ENCODE measurements at regions not wholly inside any gene's neighbourhood (a gene's known extent, or its start where the extent isn't known, plus 50 kb on each side); places are given as distances from the start of the nearest gene placed in this dataset.

GRCh38 chr15:99474909-99475753 lies 90.7 kb upstream of the MEF2A start:
- Mint-ChIP-seq H3K27ac (peak overlapping the region; percentile 14), H3K4me3 (no peak overlapping the region), H3K9me3 (no peaks in the 10 kb centered on the region), H3K36me3 (no peaks in the 10 kb centered on the region), H3K27me3 (no peaks in the 10 kb centered on the region), H3K4me1 (peaks cover 80% of the 10 kb centered on the region)
- ATAC-seq, result no peak

- peaks cover 77% of the 10 kb centered on the region for H3K4me1 Mint-ChIP-seq
- H3K36me3 Mint-ChIP-seq, result no peaks in the 10 kb centered on the region
- H3K27ac Mint-ChIP-seq, result peak overlapping the region; percentile 71
- H3K4me3 Mint-ChIP-seq, result no peak overlapping the region
- no peaks in the 10 kb centered on the region for H3K27me3 Mint-ChIP-seq
- H3K9me3 Mint-ChIP-seq, result no peaks in the 10 kb centered on the region
- no peak for ATAC-seq
These were observed 89.9 kb upstream of the MEF2A start for GRCh38 chr15:99475754-99476412.

- Mint-ChIP-seq H3K36me3 (no peaks in the 10 kb centered on the region), H3K27ac (peak overlapping the region; percentile 71), H3K27me3 (no peaks in the 10 kb centered on the region), H3K4me3 (peak overlapping the region; percentile 31), H3K9me3 (no peaks in the 10 kb centered on the region), H3K4me1 (peaks cover 72% of the 10 kb centered on the region)
- peak; percentile 88 for ATAC-seq
These were observed 89.2 kb upstream of the MEF2A start for GRCh38 chr15:99476413-99477222.

GRCh38 chr15:99477791-99478471 lies 87.9 kb upstream of the MEF2A start:
- Mint-ChIP-seq H3K4me1 (peaks cover 61% of the 10 kb centered on the region), H3K36me3 (no peaks in the 10 kb centered on the region), H3K27ac (peak overlapping the region; percentile 42), H3K27me3 (no peaks in the 10 kb centered on the region), H3K4me3 (no peak overlapping the region), H3K9me3 (no peaks in the 10 kb centered on the region)
- no peak for ATAC-seq

DNA sequence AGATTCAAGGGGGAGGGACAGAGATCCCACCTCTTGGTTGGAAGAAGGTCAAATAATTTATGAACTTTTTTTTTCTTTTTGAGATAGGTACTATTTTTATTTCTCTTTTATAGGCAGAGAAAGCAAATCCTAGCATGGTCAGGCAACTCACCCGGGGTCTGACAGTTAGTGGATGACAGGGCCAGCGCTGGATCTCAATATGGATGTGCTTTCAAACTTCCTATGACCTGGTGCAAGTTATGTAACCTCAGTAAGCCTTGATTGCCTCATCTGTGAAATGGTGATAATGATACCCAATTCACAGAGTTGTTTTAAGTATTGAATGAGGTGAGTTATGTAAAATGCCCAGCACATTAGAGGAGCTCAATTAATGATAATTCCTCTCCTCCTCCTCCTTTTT lies 86.8 kb upstream of the MEF2A start:
- no peak overlapping the region for H3K27ac Mint-ChIP-seq
- H3K4me1 Mint-ChIP-seq, result peaks cover 51% of the 10 kb centered on the region
- H3K36me3 Mint-ChIP-seq, result no peaks in the 10 kb centered on the region
- H3K9me3 Mint-ChIP-seq, result no peaks in the 10 kb centered on the region
- no peaks in the 10 kb centered on the region for H3K27me3 Mint-ChIP-seq
- no peak overlapping the region for H3K4me3 Mint-ChIP-seq
- no peak for ATAC-seq

DNA sequence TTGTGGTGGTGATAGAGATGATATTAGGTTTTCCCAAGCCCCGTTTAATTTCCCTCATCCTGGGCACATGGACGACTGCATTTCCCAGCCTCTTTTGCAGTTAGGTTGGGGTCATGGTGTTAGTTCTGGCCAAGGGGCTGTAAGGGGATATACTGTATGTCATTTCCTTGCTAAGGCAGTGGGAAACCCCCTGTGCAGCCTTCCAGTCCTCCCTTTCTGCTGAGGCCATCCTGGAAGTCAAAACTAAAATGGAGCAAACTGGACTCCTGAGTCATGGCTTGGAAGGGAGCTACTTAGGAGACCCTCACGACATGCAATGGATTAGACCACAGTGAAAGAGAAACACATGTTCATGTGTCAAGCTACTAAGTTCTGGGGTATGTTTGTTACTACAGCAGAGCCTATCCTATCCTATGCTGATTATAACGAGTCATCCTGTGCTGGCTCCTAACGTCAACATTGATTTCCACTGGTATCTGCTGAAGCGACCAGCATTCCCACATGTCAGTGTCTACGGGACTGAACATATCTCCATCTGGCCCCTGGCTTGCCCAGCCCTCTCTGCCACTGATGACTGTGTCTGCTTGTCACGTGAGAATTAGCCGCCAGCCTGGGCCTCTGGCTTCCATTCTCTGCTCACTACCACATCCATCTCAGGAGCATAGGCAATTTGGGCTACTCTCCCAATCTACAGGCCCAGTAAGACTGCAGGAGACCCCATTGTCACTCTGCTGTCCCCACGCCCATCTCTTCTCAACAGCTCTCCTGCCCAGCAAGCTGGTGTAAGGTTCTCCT lies 85.6 kb upstream of the MEF2A start:
- no peaks in the 10 kb centered on the region for H3K27me3 Mint-ChIP-seq
- no peak for ATAC-seq

DNA sequence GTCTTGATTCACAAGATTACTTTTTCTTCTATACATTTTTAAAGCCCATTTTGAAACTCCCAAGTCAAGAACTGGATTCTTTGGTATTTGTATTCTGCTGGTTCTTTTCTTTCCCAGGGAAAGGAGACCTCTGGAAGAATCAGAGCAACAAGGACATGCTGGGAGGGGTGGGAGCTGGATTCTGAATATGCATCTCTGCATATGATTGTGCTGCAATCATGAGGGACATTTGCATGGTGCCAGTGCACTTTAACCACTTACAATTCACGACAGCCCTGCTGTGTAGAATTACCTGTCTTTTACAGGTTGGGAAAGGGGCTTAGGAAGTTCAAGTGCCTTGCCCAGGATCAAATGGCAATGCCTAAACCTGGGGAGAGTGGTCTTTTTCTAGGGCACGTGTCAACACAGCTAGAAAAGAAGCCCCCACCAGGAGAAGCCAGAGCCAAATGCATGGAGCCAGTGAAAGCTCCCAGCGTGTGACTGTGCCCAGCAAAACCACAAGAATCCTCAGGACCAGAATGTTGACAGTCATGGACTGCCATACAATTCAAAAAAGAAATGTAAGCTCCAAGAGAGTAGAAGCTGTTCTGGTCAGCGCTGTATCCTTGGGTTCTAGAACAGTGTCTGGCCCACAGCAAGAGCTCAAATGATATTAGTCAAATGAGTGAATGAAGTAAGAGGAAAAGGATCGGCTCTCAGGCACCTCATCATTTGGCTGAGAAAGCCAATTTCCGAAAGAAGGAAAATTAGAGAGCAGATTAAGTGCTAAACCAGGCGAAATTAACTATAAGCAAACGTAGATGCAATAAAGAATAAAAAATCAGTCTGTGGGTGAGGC lies 84.5 kb upstream of the MEF2A start:
- ATAC-seq, result no peak
- Mint-ChIP-seq H3K27ac (peak overlapping the region; percentile 14), H3K27me3 (no peaks in the 10 kb centered on the region), H3K36me3 (no peaks in the 10 kb centered on the region), H3K9me3 (no peaks in the 10 kb centered on the region), H3K4me1 (peaks cover 47% of the 10 kb centered on the region), H3K4me3 (no peak overlapping the region)

More for the DNA sequence above, 85.6 kb upstream of the MEF2A start:
- Mint-ChIP-seq H3K4me1 (peaks cover 45% of the 10 kb centered on the region), H3K27ac (peak overlapping the region; percentile 14), H3K36me3 (no peaks in the 10 kb centered on the region), H3K4me3 (no peak overlapping the region), H3K9me3 (no peaks in the 10 kb centered on the region)

- Mint-ChIP-seq H3K27ac (peak overlapping the region; percentile 14), H3K4me1 (peaks cover 44% of the 10 kb centered on the region), H3K9me3 (no peaks in the 10 kb centered on the region), H3K27me3 (no peaks in the 10 kb centered on the region), H3K36me3 (no peaks in the 10 kb centered on the region), H3K4me3 (no peak overlapping the region)
- ATAC-seq, result no peak
These were observed 83.9 kb upstream of the MEF2A start for GRCh38 chr15:99481951-99482230.

DNA sequence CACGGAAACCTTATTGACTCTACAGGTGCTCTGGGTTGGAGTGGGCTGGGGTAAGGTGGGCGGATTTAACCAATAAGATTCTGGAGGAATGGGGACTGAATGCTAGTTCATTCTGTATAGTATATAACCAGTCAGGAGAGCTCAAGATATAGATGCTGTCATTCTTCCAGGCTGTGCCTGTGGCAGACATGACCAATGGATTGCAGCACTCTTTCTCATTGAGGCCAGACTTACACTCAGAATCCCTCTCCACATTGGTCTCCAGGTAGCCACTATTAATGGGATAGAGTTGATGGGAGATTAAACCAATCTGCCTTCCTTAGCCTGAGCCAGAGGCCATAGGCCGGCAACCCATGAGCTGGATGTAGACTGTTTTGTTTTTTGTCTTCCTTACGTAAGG lies 82.8 kb upstream of the MEF2A start:
- ATAC-seq, result no peak
- Mint-ChIP-seq H3K27ac (no peak overlapping the region), H3K27me3 (no peaks in the 10 kb centered on the region), H3K36me3 (no peaks in the 10 kb centered on the region), H3K4me1 (peaks cover 40% of the 10 kb centered on the region), H3K4me3 (no peak overlapping the region), H3K9me3 (no peaks in the 10 kb centered on the region)

DNA sequence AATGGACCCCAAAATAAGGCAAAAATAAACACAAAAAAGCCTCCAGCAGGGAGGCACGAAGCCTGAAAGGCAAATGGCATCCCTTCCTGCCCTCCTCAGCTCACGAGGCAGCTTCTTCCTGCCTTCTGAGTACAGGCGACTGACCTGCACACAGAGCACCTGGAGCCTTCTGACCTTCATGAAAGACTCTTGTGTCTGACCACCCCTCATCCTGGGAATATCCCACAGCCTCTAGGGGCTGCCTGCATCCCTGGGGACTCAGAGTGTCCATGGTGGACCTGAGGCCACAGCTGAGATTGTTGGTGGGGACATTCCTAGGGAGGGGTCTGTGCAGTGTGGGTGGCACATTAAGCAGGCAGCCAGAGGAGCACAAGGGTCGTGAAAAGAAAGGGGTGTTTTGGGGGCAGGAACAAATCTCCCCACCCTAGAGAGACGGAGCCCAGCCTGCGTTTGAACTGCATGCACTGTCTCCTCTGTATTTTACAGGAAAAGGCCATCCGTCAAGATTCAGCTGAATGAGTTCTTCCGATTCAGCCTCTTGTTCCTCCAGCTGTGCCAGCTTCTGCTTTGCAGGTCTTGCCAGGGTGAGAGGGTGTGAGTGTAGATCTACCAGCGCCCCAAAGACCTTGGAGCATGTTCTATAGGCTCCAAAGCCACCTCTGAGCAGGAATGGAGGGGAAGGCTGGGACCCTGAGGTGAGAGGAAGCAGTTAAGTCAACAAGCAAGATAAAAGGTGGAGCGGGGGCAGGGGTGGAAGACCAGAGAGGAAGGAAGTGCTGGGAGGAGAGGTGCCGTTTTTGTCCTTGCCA lies 80.4 kb upstream of the MEF2A start:
- ATAC-seq, result peak; percentile 42
- peaks cover 29% of the 10 kb centered on the region for H3K4me1 Mint-ChIP-seq
- H3K27ac Mint-ChIP-seq, result peak overlapping the region; percentile 79
- H3K4me3 Mint-ChIP-seq, result peak overlapping the region; percentile 55
- H3K9me3 Mint-ChIP-seq, result no peaks in the 10 kb centered on the region
- no peaks in the 10 kb centered on the region for H3K27me3 Mint-ChIP-seq
- H3K36me3 Mint-ChIP-seq, result no peaks in the 10 kb centered on the region

DNA sequence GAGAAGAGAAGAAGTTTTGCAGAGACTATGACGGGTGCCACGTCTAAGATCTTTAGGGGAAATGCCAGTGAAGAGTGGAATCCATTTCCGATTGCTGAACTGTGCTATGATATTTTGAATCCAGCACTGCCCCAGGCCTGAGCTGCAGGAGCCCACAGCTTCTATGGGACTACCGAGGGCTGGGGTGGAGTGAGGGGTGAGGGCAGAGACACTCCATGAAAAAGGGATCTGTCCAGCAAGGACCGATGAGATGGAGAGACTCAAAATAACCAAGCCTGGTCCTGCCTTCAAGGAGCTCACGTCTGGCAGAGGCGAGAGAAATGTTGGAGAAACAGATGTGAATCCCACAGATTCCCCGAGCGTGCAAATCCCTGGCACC lies 79.8 kb upstream of the MEF2A start:
- peak; percentile 24 for ATAC-seq
- Mint-ChIP-seq H3K27ac (peak overlapping the region; percentile 79), H3K36me3 (no peaks in the 10 kb centered on the region), H3K4me1 (peaks cover 23% of the 10 kb centered on the region), H3K4me3 (peak overlapping the region; percentile 55), H3K9me3 (no peaks in the 10 kb centered on the region), H3K27me3 (no peaks in the 10 kb centered on the region)

- no peaks in the 10 kb centered on the region for H3K9me3 Mint-ChIP-seq
- no peaks in the 10 kb centered on the region for H3K27me3 Mint-ChIP-seq
- peak; percentile 80 for ATAC-seq
- peak overlapping the region; percentile 55 for H3K4me3 Mint-ChIP-seq
- H3K4me1 Mint-ChIP-seq, result peaks cover 22% of the 10 kb centered on the region
- peak overlapping the region; percentile 79 for H3K27ac Mint-ChIP-seq
- H3K36me3 Mint-ChIP-seq, result no peaks in the 10 kb centered on the region
These were observed 79.1 kb upstream of the MEF2A start for GRCh38 chr15:99486371-99487336.

Measured in stimulated activated memory B cell treated with anti-CD40 and anti-IgM and Interleukin-4, amounts not matched to agents 10 μg/mL and 1 μg/mL and 100 μg/mL, for 72 hours (primary cell).